ENCODE measurements at regions not wholly inside any gene's neighbourhood (a gene's known extent, or its start where the extent isn't known, plus 50 kb on each side); places are given as distances from the start of the nearest gene placed in this dataset.

DNA sequence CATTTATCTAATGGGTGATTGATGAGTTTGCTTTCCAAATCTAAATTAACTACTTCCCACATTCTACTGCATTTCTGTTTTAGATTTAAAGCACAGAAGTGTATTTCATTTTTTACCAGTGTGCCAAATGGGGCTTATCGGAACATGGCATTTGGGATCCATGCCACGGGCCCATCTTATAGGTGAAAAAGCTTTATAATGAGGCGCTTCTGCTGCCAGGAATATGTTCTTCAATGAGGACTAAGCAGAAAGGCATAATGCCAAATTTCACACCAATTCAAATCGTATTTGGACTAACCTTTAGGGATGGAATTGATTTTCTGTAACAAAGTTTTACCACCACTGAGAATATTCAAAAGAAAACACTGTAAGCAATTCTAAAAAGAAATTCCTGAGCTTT, 803.5 kb upstream of the FLRT2 start:
- TF ChIP-seq POLR2A (IDR thresholded peaks at IDR 0.05), result no peak
- TF ChIP-seq CTCF (IDR thresholded peaks at IDR 0.05), result no peak
